Lung (tissue), 11 donors: ENCODE measurements at regions not wholly inside any gene's neighbourhood (a gene's known extent, or its start where the extent isn't known, plus 50 kb on each side); places are given as distances from the start of the nearest gene placed in this dataset.
"Not testable (repeated sequence)": the region's sequence is repeated elsewhere in the genome, so short reads cannot be mapped to it uniquely, and the experiment has no call there.

ENCODE experiments used
- ATAC-seq: fragments of 200-7000 bp; cut with Tn5 transposase; one replicate; pipeline ENCODE4 v1.9.1; 2020; ENCODE audit warnings: moderate number of reproducible peaks; ENCODE audit not compliant: insufficient read depth, low FRiP score
- DNase-seq, 3 donors: peaks; one replicate each; pipeline ENCODE4 v3.0.0-alpha.2; 2013 to 2017
- H3K27ac ChIP-seq, 2 donors: one replicate each; pipeline ENCODE4 v1.5.1; 2013; ENCODE audit warnings: mild to moderate bottlenecking in 2 of 2, moderate library complexity in 2 of 2, control low read depth in 1 of 2, inconsistent platforms in 1 of 2, low read depth in 1 of 2, low read length in 1 of 2
- H3K27me3 ChIP-seq, 3 donors: one replicate each; pipeline ENCODE4 v1.5.1; 2013; ENCODE audit warnings: low read length in 2 of 3; ENCODE audit not compliant: control insufficient read depth in 3 of 3, insufficient read depth in 3 of 3
- H3K36me3 ChIP-seq, 4 donors: one replicate each; pipeline ENCODE4 v1.5.1; 2013; ENCODE audit warnings: low read length in 4 of 4, mild to moderate bottlenecking in 1 of 4, moderate library complexity in 1 of 4; ENCODE audit not compliant: control insufficient read depth in 4 of 4, insufficient read depth in 4 of 4
- H3K4me1 ChIP-seq, 5 donors: one replicate each; pipeline ENCODE4 v1.5.1; 2013; ENCODE audit warnings: low read length in 5 of 5, mild to moderate bottlenecking in 2 of 5, moderate library complexity in 1 of 5; ENCODE audit not compliant: control insufficient read depth in 5 of 5, insufficient read depth in 5 of 5
- H3K4me3 ChIP-seq: one replicate; pipeline ENCODE4 v1.5.1; 2013; ENCODE audit warnings: mild to moderate bottlenecking, control low read depth, moderate library complexity
- H3K9ac ChIP-seq, 2 donors: one replicate each; pipeline ENCODE4 v1.5.1; 2013; ENCODE audit warnings: low read length in 2 of 2, control low read depth in 1 of 2; ENCODE audit not compliant: insufficient read depth in 1 of 2
- H3K9me3 ChIP-seq, 4 donors: one replicate each; pipeline ENCODE4 v1.5.1; 2013; ENCODE audit warnings: low read length in 3 of 4, mild to moderate bottlenecking in 1 of 4, moderate library complexity in 1 of 4; ENCODE audit not compliant: control insufficient read depth in 4 of 4, insufficient read depth in 3 of 4
- WGBS, 2 donors: extraction: QIAGEN DNeasy Blood & Tissue Kit; methylation state at CpG; one replicate each; pipeline ENCODE4 v1.1.7; 2013; 5-methylcytosine and 5-hydroxymethylcytosine counted together
- TF ChIP-seq, protein P1 (sequence below): IDR thresholded peaks from 2 replicates; pipeline ENCODE4 v1.5.1; 2012; ENCODE audit warnings: mild to moderate bottlenecking; ENCODE audit errors: control extremely low read depth, extremely low read depth
- donor health status: control.
- donor health status: control.
- donor health status: Bipolar disorder and iron deficiency.
- donor health status: healthy.
- donor health status: DM: yes; HTN: yes; CAD: no.

DNA sequence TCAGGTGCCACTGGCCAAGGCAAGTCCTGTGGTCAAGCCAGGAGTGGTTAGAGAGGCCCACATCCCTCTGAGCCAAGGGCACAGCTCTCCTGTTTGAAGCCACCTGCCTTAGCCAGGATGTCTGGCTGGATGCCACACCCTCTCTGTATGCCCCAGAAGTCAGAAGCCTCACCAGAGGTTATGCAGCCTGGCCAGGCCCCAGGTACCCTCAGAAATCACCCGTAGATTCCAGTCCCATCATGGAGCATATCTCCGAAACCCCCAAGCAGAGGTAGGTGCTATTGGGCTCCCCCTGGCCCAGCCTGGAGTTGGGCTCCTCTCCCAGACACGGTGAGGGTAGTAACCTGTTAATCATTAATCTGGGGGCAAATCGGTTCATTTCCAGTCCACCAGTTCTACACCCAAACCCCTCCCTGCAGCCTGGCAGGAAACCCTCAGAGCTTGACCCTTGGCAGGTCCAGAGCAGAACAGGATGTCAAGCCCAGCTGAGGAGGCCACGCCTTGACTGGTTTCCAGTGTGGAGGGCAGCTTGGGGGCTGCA lies 60.6 kb upstream of the TMEM97 start:
- ATAC-seq, result no peak
- DNase-seq, result no peak
- H3K27ac ChIP-seq, result no peak overlapping the region

DNA sequence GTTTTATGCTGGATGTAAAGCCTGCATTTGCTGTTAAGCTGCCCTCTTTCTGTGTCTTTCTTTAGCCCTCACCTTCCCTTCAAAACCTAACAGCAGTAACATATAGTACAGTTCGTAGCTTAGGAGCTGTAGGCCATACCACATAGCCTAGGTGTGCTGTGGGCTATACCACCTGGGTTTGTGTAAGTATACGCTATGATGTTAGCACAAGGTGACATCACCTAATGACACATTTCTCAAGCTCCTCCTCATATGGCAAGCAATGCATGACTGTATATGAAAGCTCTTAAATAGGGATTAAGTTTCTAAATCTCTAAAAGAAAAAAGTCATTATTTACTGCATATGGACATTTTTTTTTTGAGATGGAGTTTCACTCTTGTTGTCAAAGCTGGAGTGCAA lies 57.8 kb upstream of the TMEM97 start:
- TF ChIP-seq, protein P1, sequence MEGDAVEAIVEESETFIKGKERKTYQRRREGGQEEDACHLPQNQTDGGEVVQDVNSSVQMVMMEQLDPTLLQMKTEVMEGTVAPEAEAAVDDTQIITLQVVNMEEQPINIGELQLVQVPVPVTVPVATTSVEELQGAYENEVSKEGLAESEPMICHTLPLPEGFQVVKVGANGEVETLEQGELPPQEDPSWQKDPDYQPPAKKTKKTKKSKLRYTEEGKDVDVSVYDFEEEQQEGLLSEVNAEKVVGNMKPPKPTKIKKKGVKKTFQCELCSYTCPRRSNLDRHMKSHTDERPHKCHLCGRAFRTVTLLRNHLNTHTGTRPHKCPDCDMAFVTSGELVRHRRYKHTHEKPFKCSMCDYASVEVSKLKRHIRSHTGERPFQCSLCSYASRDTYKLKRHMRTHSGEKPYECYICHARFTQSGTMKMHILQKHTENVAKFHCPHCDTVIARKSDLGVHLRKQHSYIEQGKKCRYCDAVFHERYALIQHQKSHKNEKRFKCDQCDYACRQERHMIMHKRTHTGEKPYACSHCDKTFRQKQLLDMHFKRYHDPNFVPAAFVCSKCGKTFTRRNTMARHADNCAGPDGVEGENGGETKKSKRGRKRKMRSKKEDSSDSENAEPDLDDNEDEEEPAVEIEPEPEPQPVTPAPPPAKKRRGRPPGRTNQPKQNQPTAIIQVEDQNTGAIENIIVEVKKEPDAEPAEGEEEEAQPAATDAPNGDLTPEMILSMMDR, result no peak
- Histone ChIP-seq H3K27ac (no peak overlapping the region), H3K4me1 (no peaks in the 10 kb centered on the region), H3K4me3 (no peak overlapping the region), H3K27me3 (no peaks in the 10 kb centered on the region), H3K36me3 (no peaks in the 10 kb centered on the region), H3K9ac (no peak overlapping the region), H3K9me3 (peaks cover 0 to 17% (median 9%) of the 10 kb centered on the region in 4 donors)
- 67 to 86% methylated on average over 2 of the region's 2 CpGs for WGBS, 2 donors
- no peak for ATAC-seq
- DNase-seq, result no peak

More for the DNA sequence above, 60.6 kb upstream of the TMEM97 start:
- no peaks in the 10 kb centered on the region for H3K4me1 ChIP-seq
- no peaks in the 10 kb centered on the region for H3K36me3 ChIP-seq
- 63 to 73% methylated on average over 5 of the region's 5 CpGs for WGBS, 2 donors
- TF ChIP-seq, protein P1, result no peak
- H3K4me3 ChIP-seq, result no peak overlapping the region
- no peak overlapping the region for H3K9ac ChIP-seq
- H3K27me3 ChIP-seq, result no peaks in the 10 kb centered on the region
- H3K9me3 ChIP-seq, result peaks cover 0 to 13% (median 7%) of the 10 kb centered on the region in 4 donors

DNA sequence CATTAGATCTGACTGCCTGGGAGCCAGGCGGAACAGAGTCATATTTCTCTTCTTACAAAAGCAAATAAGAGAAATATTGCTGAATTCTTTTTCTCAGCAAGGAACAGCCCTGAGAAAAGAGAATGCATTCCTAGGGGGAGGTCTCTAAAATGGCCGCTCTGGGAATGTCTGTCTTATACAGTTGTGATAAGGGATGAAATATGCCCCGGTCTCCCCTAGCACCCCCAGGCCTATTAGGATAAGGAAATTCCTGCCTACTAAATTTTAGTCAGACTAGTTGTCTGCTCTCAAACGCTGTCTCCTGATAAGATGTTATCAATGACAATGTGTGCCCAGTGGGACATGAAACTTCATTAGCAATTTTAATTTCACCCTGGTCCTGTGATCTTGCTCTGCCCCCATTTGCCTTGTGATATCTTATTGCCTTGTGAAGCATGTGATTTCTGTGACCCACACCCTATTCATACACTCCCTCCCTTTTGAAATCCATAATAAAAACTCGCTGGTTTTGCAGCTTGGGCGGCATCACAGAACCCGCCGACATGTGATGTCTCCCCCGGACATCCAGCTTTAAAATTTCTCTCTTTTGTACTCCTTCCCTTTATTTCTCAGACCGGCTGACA lies 56.8 kb upstream of the TMEM97 start:
- not testable (repeated sequence) for H3K9ac ChIP-seq, H3K27ac ChIP-seq, ATAC-seq, H3K4me3 ChIP-seq, H3K27me3 ChIP-seq, DNase-seq, H3K4me1 ChIP-seq, H3K36me3 ChIP-seq
- 92% methylated on average over 10 of the region's 10 CpGs for WGBS, 2 donors
- peaks cover 0 to 17% (median 9%) of the 10 kb centered on the region in 4 donors for H3K9me3 ChIP-seq

DNA sequence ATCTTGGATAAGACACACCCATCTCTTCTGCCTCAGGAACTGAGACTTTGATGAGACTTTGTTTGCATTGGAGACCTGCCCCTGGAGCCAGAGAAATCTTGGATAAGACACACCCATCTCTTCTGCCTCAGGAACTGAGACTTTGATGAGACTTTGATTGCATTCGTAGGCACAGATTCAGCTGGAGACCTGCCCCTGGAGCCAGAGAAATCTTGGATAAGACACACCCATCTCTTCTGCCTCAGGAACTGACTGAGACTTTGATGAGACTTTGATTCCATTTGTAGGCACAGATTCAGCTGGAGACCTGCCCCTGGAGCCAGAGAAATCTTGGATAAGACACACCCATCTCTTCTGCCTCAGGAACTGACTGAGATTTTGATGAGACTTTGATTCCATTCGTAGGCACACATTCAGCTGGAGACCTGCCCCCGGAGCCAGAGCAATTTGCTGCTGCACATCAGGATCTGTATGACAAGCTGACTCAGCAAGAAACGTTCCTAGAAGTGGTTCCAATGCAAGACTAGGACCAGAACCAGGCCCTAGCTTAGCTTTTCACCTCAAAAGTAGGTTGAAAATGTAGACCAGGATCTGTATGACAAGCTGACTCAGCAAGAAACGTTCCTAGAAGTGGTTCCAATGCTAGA lies 54.0 kb upstream of the TMEM97 start:
- H3K27me3 ChIP-seq, H3K36me3 ChIP-seq, DNase-seq, H3K4me3 ChIP-seq, H3K4me1 ChIP-seq, H3K9ac ChIP-seq, H3K27ac ChIP-seq, ATAC-seq: not testable (repeated sequence)
- peaks cover 0 to 17% (median 9%) of the 10 kb centered on the region in 4 donors for H3K9me3 ChIP-seq
- 55 to 75% methylated on average over 5 of the region's 5 CpGs for WGBS, 2 donors

DNA sequence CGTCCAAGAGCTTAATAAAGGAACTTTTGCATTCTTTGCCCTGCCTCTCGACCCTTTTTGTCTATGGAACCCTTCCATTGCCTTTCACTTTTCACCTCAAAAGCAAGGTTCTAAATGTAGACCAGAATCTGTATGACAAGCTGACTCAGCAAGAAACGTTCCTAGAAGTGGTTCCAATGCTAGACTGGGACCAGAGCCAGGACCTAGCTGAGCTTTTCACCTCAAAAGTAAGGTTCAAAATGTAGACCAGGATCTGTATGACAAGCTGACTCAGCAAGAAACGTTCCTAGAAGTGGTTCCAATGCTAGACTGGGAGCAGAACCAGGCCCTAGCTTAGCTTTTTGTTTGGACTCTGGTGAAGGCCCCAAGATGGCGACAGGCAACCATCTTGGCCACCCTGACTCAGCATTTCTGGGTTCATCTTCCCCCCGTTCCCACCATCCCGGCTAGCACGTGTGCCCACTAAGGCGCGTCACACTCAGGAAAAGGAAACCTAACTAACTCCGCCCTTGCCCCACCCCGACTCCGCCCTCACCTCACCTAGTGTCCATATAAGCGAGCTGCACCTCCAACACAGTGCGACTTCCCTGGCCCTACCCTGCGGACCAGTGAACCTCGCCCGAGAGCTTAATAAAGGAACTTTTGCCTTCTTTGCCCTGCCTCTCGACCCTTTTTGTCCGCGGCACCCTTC lies 53.0 kb upstream of the TMEM97 start:
- not testable (repeated sequence) for H3K27me3 ChIP-seq, H3K4me1 ChIP-seq, H3K27ac ChIP-seq, ATAC-seq, H3K9ac ChIP-seq, DNase-seq, H3K36me3 ChIP-seq, H3K4me3 ChIP-seq
- 93 to 95% methylated on average over 21 of the region's 21 CpGs for WGBS, 2 donors
- H3K9me3 ChIP-seq, result peaks cover 0 to 15% (median 8%) of the 10 kb centered on the region in 4 donors

DNA sequence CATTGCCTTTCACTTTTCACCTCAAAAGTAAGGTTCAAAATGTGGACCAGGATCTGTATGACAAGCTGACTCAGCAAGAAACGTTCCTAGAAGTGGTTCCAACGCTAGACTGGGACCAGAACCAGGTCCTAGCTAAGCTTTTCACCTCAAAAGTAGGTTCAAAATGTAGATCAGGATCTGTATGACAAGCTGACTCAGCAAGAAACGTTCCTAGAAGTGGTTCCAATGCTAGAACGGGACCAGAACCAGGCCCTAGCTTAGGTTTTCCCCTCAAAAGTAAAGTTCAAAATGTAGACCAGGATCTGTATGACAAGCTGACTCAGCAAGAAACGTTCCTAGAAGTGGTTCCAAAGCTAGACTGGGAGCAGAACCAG lies 52.5 kb upstream of the TMEM97 start:
- H3K4me1 ChIP-seq, ATAC-seq, H3K4me3 ChIP-seq, DNase-seq, H3K27me3 ChIP-seq, H3K36me3 ChIP-seq, H3K27ac ChIP-seq, H3K9ac ChIP-seq: not testable (repeated sequence)
- peaks cover 0 to 15% (median 7%) of the 10 kb centered on the region in 4 donors for H3K9me3 ChIP-seq
- WGBS, 2 donors, result 84 to 92% methylated on average over 5 of the region's 5 CpGs
